A673 (cell line): ENCODE measurements at regions not wholly inside any gene's neighbourhood (a gene's known extent, or its start where the extent isn't known, plus 50 kb on each side); places are given as distances from the start of the nearest gene placed in this dataset.

ENCODE experiments used
- BruUV-seq: library from RNA; stranded (reverse); fragments of 400-500 nt; replicated peaks from 2 replicates; lab custom pipeline; 2021; lab: Mats Ljungman, UMichigan
- CTCF ChIA-PET: fragments of 300-600 bp; sonication (Branson Sonifier 250); formaldehyde crosslinking; loops from one replicate; lab custom pipeline; 2022; ENCODE audit warnings: antibody characterized with exemption; lab: Charles Lee
- POLR2A ChIA-PET: fragments of 300-600 bp; sonication (Branson Sonifier 250); formaldehyde crosslinking; loops from one replicate; lab custom pipeline; 2022; ENCODE audit warnings: antibody characterized with exemption; ENCODE audit not compliant: low non-redundant PET; lab: Charles Lee
- DNase-seq: peaks from one replicate; pipeline ENCODE4 v3.0.0-alpha.2; 2015; ENCODE audit warnings: low spot score
- H3K27ac ChIP-seq: fragments of 200-600 bp; sonication (generic); 2 replicates; pipeline ENCODE4 v1.5.1; 2016; ENCODE audit warnings: mixed run types, low read depth, mild to moderate bottlenecking, mixed read lengths, antibody characterized with exemption, low read length; ENCODE audit not compliant: poor library complexity, severe bottlenecking
- H3K27me3 ChIP-seq: fragments of 200-600 bp; sonication (generic); replicated peaks from 2 replicates; pipeline ENCODE4 v1.6.1; 2017; ENCODE audit warnings: mixed run types, low read depth, mild to moderate bottlenecking, mixed read lengths, antibody characterized with exemption, low read length; ENCODE audit not compliant: insufficient read depth, poor library complexity
- H3K36me3 ChIP-seq: fragments of 200-600 bp; sonication (generic); 2 replicates; pipeline ENCODE4 v1.6.1; 2016; ENCODE audit warnings: mixed run types, mild to moderate bottlenecking, mixed read lengths, antibody characterized with exemption, low read length; ENCODE audit not compliant: insufficient read depth, poor library complexity, severe bottlenecking
- H3K4me1 ChIP-seq: fragments of 200-600 bp; sonication (generic); 2 replicates; pipeline ENCODE4 v1.6.1; 2017; ENCODE audit warnings: mixed run types, mild to moderate bottlenecking, mixed read lengths, antibody characterized with exemption, low read length; ENCODE audit not compliant: insufficient read depth, poor library complexity, severe bottlenecking
- H3K4me3 ChIP-seq: fragments of 200-600 bp; sonication (generic); 2 replicates; pipeline ENCODE4 v1.5.1; 2016; ENCODE audit warnings: low read depth, mixed run types, mild to moderate bottlenecking, mixed read lengths, low read length; ENCODE audit not compliant: poor library complexity, severe bottlenecking
- H3K9me3 ChIP-seq: fragments of 200-600 bp; sonication (generic); 2 replicates; pipeline ENCODE4 v1.6.1; 2016; ENCODE audit warnings: mixed run types, low read depth, mild to moderate bottlenecking, mixed read lengths, antibody characterized with exemption, low read length; ENCODE audit not compliant: poor library complexity, severe bottlenecking
- CTCF ChIP-seq: fragments of 300-800, 200-600 bp; sonication (generic); conservative IDR thresholded peaks from 2 replicates; pipeline ENCODE4 v1.5.1; 2017; ENCODE audit warnings: low read depth, mild to moderate bottlenecking, antibody characterized with exemption, low read length, moderate library complexity, mixed read lengths
- EZH2 ChIP-seq: fragments of 200-600 bp; sonication (generic); IDR thresholded peaks from 2 replicates; pipeline ENCODE4 v1.6.1; 2017; ENCODE audit warnings: borderline replicate concordance, low read depth, mild to moderate bottlenecking, mixed read lengths, antibody characterized with exemption, low read length; ENCODE audit not compliant: poor library complexity, severe bottlenecking
- intact Hi-C: fragments of 100-400 bp; cut with micrococcal nuclease; formaldehyde crosslinking; loops from one replicate; pipeline ENCODE4 v1.10.0; 2022; ENCODE audit not compliant: unreplicated experiment

GRCh38 chr12:13411287-13411686 is 214.8 kb downstream of the EMP1 start:
- no peak for TF ChIP-seq CTCF
- no peak for TF ChIP-seq EZH2
- Histone ChIP-seq H3K27me3 (peaks cover 34% of the 10 kb centered on the region), H3K36me3 (no peaks in the 10 kb centered on the region), H3K9me3 (no peaks in the 10 kb centered on the region), H3K4me3 (no peak overlapping the region), H3K4me1 (no peaks in the 10 kb centered on the region), H3K27ac (no peak overlapping the region)
- POLR2A ChIA-PET = no interaction called here
- CTCF ChIA-PET = no interaction called here
- no peak for DNase-seq
- intact Hi-C loops = no loop called here
- no TSS peak for BruUV-seq

- H3K4me1 ChIP-seq = no peaks in the 10 kb centered on the region
- no peaks in the 10 kb centered on the region for H3K36me3 ChIP-seq
- H3K4me3 ChIP-seq = no peak overlapping the region
- H3K9me3 ChIP-seq = no peaks in the 10 kb centered on the region
- TF ChIP-seq CTCF (no peak), EZH2 (no peak)
- POLR2A ChIA-PET = no interaction called here
- intact Hi-C loops = no loop called here
- H3K27ac ChIP-seq = no peak overlapping the region
- H3K27me3 ChIP-seq = peaks cover 23% of the 10 kb centered on the region
- CTCF ChIA-PET = no interaction called here
- BruUV-seq = no TSS peak
- DNase-seq = no peak
Observed at GRCh38 chr12:13405961-13406703, 209.6 kb downstream of the EMP1 start.

GRCh38 chr12:13404631-13405473 is 208.3 kb downstream of the EMP1 start:
- Histone ChIP-seq H3K4me3 (no peak overlapping the region), H3K27me3 (peaks cover 23% of the 10 kb centered on the region), H3K4me1 (no peaks in the 10 kb centered on the region), H3K36me3 (no peaks in the 10 kb centered on the region), H3K9me3 (no peaks in the 10 kb centered on the region), H3K27ac (no peak overlapping the region)
- no peak for TF ChIP-seq EZH2
- TF ChIP-seq CTCF = no peak
- POLR2A ChIA-PET = no interaction called here
- CTCF ChIA-PET = no interaction called here
- intact Hi-C loops = no loop called here
- no peak for DNase-seq
- no TSS peak for BruUV-seq
